T-helper 2 cell treated with Interferon-gamma antibody and Interleukin-4, amounts not matched to agents 100 ng/mL and 5 ng/mL, for 36 hours (primary cell): ENCODE measurements at regions not wholly inside any gene's neighbourhood (a gene's known extent, or its start where the extent isn't known, plus 50 kb on each side); places are given as distances from the start of the nearest gene placed in this dataset.

Experiments
- intact Hi-C: fragments of 100-400 bp; cut with micrococcal nuclease; formaldehyde crosslinking; loops from one replicate; pipeline ENCODE4 v1.15.1; 2023

DNA sequence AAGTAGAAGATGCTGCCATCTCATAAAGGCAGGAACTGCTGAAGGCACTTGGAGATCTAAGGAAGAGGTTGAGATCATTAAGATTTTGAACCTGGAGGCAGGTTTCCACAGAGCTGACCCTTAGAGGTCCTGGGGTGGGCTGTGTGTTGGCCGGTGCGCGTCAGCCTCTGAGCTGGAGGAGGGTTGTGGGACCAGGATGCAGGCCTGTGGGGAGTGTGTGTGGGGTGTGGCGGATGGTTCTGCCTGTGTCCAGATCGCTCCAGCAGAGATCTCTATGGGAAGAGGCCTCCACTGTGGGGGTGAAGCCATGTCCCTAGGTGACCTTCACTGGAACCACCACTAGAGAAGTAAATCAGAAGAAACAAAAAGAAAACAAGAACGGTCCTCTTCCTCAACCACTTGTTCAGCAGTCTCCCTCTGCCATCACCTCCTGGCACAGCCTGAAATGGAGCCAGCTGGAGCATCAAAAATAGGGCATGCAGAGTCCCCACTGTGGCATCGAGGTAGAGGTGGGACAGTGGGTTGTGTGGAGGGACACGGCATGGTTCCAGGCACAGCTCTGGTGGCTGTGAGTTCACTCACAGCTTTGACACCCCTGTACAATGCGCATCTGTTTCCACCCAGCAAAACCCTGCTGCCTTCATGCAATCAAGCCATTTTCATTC, 453.8 kb downstream of the TCERG1L start:
- intact Hi-C loops: no loop called here

DNA sequence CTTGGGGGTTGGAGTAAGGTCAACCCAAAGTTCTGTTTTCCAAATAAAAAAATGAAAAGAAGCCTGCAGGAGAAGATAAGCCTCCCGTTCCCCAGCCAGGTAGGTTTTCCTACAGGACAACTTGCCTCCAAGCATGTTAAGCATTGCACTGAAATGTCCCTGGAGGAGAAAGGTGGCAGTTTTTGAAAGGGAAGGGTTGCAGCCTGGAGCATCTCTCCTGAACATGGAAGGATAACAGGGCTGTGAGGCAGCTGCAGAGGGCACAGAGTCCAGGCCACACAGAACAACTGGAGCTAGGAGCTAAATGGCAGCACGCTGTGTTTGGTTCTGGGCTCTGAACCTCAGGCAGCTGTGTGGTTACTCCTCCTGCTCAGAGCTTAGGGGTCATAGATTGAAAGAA, 452.9 kb downstream of the TCERG1L start:
- intact Hi-C loops: no loop called here

DNA sequence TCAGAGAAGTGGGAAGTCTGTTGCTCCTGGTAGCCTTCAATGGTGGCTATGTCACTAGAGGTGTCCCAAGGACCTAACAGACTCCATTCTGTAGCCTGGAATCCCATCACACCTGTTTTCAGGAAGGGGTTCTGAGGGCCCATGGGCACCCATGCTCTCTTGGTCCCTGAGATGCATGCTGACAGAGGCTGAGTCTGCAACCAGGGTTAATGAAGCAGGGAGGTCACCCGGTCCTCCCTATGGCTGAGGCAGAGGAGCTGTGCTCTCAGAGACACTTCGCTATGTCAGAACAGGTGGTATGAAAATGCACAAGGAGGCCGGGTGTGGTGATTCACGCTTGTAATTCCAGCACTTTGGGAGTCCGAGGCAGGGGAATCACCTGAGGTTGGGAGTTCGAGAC, 452.1 kb downstream of the TCERG1L start:
- intact Hi-C loops: no loop called here

DNA sequence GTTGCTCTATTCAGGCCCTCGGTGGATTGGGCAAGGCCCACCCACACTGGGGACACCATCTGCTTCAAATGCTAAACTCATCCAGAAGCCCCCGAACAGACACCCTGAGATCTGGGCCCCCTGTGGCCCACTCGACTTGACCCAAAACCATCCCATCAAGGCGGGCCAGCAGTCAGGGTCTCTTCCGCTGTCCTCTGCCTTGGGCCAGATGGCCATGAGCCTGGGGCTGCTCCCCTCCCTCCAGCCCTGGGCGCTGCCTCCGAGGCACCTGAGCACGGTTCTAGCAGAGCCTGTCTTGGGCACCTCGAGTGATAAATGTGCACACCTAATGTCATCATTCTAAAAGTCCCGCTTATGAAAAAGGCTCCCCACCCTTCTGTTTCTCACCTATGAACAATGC, 449.4 kb downstream of the TCERG1L start:
- intact Hi-C loops: no loop called here

DNA sequence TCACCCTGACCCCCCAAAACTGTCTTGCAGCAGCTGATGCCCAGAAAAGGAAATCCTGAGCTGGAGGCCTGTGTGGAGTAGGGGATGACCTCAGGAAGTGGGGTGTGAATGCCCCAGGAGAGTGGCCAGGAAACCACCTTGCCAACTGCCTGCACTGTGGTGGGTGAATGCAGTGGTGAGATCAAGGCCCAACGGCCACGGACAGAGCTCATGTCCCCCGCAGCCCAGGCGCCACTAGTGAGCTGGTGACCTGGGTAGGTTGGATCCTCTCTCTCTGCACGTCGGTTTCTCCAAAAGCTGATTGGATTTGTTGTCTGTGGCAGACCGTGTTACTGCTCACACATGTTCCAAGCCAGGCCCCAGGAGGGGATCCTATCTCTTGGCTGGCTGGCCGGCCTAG, 448.9 kb downstream of the TCERG1L start:
- intact Hi-C loops: no loop called here

DNA sequence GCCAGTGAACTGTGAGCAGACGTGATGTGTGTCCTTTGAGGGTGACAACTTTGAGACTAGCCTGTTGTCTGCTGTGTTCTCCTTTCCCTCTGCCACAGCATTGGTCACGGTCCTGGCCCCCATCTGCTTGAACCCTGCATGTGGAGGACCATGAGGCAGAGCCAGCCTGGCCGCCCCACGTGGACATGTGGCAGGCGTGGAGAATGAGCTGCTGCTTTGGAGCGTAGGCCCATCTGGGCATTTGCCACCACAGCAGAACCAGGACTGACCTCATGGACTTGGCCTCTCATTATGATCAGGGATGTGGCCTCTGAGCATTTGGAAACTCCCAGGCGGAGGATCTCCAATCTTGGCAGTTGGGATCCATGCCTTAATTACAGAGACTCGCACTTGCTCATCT, 448.5 kb downstream of the TCERG1L start:
- intact Hi-C loops: no loop called here

DNA sequence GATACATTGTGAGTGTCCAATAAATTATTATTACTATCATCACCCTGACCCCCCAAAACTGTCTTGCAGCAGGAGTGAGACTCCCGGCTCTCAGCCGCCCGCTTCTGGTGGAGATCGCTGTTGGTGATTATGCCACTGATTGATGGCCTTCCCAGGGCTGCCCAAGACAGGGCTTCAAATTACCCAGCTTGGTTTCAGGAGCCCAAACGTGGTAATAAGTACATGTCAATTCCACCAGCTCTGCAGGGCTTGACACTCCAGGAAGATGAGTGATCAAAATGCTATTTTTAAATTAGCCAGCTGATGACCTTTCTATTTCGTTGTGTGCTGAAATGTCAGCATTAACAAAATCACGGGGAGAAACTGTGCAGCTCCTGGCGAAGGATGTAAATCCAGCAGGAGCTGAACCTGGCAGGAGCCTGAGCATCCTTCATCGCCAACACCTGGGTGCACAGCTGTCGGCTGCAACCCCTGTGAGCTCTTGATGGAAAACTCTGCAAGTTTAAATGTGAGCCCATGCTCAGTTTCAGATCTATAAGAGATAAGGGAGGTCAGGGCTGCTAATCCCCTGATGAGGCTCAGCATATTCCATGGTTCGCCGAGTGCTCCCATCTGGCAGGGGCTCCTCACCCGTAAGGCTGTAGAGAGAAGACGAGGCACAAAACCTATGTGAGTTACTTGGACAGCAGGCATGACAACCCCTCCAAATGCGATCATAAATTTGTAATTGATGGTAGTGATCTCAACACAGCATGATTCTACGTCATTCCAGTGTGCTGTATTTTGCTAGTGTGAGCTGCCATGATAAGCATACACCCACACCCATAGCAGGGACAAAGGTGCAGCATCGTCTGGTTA, 446.3 kb downstream of the TCERG1L start:
- intact Hi-C loops: no loop called here

DNA sequence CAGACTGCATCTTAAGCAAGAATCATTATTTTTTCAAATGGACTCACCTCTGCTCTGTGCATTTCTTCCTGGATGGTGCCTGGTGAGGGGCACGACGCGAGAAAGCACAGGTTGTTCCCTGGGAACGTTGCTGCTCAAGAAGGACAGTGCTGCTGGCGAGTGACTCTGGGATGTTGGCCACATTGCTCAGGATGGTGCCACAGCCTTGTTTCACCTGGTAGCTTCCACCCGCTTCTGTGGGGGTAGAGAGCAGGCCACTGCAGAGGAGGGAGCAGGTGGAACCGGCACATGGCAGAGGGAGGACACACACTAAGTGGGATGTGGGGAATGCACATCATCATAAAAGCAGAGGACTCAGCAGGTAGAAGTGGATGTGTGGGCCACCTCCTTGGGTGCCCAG, 444.7 kb downstream of the TCERG1L start:
- intact Hi-C loops: no loop called here

DNA sequence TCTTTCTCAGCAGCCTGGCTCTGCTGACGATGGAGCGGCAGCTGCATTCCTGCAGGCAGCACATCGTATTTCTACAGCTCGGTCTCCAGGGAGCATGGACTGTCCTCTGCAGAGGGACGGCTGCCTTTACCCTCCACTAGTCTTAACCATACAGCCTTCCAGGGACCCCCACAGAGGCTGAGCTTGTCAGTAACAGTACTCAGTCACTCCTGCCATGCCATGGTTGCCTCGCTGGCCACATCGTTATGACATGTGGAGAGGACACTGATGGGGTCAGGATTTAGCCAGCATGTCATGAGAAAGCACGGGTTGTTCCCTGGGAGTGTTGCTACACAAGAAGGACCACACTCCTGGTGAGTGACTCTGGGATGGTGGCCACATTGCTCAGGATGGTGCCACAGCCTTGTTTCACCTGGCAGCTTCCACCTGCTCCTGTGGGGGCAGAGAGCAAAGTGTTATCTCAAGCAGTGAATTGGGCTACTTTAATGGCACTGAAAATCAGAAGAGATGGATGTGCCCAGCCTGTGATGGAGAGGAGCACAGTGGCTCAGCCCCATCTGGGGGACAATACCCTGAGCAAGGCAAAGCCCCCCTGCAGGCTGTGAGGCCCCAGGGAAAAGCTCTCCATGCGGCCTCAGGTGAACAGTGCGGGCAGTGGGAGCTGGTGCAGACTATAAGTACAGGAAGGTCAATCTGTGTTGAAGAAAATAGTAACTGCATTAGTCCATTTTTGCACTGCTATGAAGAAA, 443.9 kb downstream of the TCERG1L start:
- intact Hi-C loops: no loop called here

DNA sequence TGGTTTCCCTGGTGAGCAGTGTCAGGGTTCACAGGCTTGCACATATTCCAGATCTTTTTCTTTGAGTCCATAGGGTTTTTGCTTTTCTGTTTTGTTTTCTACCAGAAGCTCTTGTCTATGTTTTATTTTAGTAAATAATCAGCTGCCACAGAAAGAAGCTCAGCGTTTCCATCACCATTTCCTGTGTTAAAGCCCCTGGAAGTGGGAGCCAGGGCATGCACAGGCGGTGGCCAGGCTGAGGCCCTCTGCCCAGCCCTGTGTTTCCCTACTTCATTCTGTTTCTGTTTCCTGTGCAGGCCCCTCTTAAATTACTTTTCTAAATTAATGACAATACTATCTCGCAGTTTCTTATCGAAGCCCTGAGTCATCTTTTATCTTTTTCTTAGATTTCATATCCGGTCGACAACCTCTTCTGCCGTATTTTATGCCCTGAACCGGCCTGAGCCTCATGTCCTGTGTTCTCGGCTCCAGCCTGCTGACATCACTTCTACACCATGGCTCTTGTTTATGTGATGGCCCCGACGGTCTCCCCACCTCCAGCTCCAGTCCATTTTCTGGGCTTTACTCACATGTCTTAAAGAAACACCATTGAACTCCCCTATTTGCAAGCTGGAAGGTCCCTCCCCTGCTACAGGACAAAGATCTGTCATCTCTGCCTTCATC, 442.2 kb downstream of the TCERG1L start:
- intact Hi-C loops: no loop called here

DNA sequence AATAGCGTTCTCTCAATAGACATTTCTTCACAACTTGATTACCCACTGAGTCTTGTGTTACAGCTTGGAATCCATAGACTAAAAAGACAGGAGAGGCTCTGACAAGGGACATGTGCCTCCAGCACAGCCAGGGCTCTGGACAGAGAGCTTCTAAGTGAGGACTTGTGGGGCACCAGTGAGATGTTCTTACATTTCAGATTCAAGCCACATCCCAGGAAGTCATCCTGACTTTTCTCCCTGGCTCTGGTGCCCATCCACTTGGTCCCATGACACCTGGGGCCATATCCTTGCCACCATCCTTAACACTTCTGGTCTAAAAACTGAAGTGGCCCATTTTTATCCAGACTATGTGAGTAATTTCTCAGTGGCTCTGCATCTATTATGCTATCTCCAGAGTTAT, 440.1 kb downstream of the TCERG1L start:
- intact Hi-C loops: no loop called here

DNA sequence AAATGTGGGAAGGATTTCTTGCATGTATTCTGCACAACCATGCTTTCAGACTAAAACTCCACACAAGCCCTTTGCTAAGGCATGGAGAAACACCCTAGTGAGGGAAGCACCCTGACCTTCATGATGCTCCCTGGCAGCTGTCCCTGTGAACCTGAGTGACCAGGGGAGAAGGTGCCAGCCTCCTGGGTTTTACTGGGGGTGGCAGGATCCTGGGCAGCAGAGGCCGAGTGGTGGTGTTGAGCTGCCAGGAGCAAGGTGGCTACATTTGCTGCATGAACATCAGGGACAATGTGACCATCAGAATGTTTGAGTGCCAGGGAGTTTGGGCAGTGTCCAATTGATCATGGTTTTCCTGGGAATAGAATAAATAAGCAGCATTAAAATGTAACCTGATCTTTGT, 437.9 kb downstream of the TCERG1L start:
- intact Hi-C loops: no loop called here

DNA sequence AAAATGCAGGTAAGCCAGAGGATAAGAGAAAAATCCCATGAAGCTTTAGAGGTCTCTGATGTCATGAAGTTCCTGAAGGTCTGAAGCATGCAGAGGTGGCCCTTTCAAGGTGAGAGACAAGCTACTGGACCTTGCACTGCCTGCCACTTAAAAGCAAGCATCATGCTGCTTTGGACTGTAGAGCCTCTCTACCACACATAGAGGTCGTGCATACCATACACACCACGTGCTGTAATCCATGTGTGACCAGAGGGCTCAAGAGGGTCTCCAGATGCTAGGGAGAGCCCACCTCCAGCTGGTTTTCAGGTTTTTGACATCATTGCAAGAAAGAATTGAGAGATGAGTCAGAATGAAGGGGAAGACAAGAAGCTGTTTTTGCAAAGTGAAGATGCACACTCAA, 436.4 kb downstream of the TCERG1L start:
- intact Hi-C loops: no loop called here

DNA sequence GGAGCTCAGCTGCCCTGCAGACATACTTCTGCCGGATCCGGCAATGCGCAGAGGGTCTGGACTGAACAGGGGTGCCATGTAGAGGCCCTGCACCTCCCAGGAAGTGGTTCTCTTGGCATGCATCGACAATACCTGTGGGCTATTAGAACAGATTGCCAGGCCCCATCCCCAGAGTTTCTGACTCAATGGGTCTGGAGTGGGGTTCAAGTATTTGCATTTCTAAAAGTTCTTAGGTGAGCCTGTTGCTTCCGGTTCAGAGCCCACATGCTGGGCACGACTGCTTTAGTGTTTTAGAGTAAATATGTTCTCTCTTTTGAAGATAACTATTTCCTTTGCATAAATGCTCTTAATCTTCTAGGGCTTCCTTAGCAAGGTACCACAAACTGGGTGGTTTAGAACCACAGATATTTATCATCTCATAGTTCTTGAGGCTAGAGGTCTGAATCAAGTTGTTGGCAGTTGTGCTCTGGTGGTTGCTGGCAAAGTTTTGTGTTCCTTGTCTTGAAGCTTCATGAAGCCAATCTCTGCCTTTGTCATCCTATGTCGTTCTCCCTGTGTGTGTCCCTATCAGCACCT, 435.5 kb downstream of the TCERG1L start:
- intact Hi-C loops: no loop called here

DNA sequence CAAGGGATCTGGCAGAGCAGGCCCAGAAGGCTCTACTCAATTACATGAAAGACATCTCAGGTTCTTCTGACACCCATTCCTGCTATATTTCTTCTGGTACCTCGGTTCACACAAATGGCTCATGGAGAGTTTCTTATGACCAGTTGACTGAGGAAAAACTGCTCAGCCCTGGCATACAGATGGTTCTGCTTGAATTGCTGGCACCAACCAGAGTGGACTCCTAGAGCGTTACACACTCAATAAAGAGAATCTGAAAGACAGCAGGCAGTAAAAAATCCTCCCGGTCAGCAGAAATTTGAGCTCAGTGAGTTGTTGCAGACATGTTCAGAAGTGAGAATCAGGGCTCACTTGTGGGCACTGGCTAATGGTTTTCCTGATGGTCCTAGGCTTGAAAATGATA, 434.4 kb downstream of the TCERG1L start:
- intact Hi-C loops: no loop called here

DNA sequence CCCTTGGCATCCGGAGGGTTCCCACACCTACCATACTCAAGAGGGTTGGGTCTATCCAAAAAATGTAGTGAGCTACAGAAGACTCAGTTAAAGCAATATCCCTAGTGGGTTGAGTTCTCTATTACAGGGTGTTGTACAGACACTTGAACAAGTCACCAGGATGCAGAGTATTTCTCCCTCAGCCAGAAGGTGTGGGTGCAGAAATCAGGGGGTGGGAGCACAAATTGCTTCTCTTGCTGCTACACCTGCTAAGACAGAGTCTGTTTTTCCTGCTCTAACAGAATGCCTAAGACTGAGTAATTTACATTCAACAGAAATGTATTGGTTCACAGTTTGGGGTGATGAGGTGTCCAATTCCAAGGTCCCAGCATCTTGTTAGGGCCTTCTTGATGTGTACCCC, 433.4 kb downstream of the TCERG1L start:
- intact Hi-C loops: no loop called here

DNA sequence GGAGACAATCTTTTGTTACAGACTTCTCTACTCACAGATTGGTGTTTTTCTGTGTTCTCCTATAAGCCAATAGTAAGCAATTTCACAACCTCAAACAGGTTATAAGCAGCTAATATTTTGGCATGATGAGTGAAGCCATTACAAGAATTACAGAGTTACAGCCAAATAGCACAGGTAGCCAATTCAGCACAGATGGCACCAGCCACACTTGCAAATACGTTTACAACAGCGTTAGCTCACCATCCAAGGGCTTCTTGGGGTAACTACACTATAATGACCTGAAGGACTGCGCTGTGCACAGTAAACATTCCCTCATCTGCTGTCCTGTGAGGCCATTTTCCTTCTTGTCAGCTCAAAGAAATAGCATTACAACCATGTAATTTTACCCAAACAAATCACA, 428.6 kb downstream of the TCERG1L start:
- intact Hi-C loops: no loop called here

DNA sequence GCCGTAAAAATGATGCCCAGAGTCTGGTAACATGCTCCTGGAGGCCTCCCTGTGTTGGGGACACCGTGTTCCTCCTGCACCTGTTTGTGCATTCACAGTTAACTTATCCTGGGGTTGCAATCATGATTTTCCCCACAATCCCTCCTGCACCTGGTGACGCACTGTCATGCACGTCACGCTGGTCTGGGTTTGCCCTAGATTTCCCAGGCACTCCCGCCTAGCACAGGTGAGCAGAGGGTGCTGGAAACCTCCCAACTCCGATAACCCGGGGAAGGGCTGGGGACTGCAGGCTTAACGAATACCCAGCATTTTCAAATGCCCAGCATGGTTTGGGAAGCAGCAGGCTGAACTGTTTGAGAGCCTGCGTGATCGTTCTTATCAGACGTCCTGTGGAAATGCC, 427.1 kb downstream of the TCERG1L start:
- intact Hi-C loops: no loop called here

DNA sequence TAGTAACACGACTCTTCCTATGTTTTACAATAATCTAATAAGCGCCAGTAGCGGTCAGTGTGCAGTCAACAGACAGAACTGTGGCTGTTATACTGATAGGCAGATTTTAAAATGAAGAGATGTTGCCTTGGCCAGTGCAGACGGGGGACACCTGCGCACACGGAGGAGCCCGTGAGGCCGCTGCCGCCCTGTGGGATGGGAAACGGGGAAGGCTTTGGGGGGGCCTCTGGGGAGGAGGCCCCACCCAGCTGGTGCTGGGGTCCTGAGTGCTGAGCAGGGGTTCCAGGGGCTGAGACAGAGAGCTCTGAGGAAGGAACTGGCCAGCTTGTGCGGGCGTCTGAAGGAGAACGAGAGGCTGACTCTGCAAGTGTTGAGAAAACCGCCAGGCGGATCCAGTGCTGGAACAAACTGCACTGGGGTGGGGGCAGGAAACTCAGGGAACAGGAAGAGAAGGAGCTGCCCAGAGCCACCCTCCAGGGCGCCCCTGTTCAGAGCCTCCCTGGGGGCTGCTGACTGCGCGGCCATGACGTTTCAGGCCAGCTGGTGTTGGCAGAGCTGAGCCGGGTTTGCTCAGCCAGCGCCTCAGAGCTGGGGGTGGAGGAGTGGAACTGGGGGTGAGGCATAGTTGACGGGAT, 426.4 kb downstream of the TCERG1L start:
- intact Hi-C loops: no loop called here

DNA sequence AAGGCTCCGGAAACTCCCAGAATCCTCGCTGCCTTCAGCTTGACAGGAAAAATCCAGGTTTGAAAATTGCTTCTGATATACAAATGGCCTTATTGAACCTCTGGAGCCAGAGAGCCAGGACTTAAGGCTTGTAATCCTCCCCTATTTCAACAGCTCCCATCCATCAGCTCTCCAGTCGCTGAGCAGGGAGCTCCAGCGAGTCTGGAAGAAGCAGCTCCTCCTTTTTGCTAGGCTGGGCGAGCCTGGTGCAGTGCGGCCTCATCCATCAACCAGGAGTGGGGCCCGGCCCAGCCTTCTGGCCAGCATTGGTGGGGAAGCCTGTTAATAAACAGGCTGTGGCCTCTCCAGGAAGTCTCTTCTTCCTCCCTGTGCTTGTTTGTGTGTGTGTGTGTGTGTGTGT, 424.4 kb downstream of the TCERG1L start:
- intact Hi-C loops: no loop called here

DNA sequence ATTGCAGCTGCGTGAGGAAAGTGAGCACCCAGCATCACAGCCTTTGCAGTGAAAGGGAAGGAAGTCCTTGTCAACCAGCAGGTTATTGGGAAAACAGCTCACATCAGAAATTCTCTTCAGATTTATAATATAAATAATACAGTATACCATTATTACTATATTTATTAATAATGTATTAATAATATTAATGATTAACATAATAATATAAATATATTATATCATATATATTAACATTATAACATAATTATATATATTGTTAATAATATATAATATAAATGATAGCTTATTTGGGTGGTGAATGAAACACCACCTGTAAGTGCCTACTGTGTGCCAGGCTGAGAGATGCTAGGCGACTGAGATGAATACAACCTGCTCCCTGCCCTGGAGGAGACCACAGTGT, 423.0 kb downstream of the TCERG1L start:
- intact Hi-C loops: no loop called here
